CD14-positive monocyte (primary cell): ENCODE measurements at regions not wholly inside any gene's neighbourhood (a gene's known extent, or its start where the extent isn't known, plus 50 kb on each side); places are given as distances from the start of the nearest gene placed in this dataset.

Experiments
- DNase-seq, 3 donors: peaks; one replicate each; pipeline ENCODE4 v3.0.0-alpha.2; 2011 to 2022
- H2AFZ ChIP-seq: 2 replicates; pipeline ENCODE4 v1.6.0; 2012; ENCODE audit warnings: mild to moderate bottlenecking, low read depth, low read length, inconsistent platforms; ENCODE audit not compliant: insufficient read depth, poor library complexity, severe bottlenecking
- H3K27ac ChIP-seq, 2 donors: 1 replicate in 1 of 2; 2 replicates in 1 of 2; pipeline ENCODE4 v1.5.1; 2012 to 2013; ENCODE audit warnings: low read length in 2 of 2, control low read depth in 1 of 2, inconsistent platforms in 1 of 2, low read depth in 1 of 2, mild to moderate bottlenecking in 1 of 2
- H3K27me3 ChIP-seq, 2 donors: one replicate each; pipeline versions ENCODE4 v1.6.0 to v1.6.1; 2011 to 2013; ENCODE audit warnings: low read length in 2 of 2; ENCODE audit not compliant: control insufficient read depth in 2 of 2, insufficient read depth in 2 of 2
- H3K36me3 ChIP-seq, 2 donors: replicated peaks in 1 of 2; 1 replicate in 1 of 2; 2 replicates in 1 of 2; pipeline versions ENCODE4 v1.5.1 to v1.6.1; 2012 to 2013; ENCODE audit warnings: low read length in 2 of 2, control low read depth in 1 of 2, inconsistent platforms in 1 of 2, mild to moderate bottlenecking in 1 of 2; ENCODE audit not compliant: insufficient read depth in 2 of 2, control insufficient read depth in 1 of 2
- H3K4me1 ChIP-seq, 2 donors: 1 replicate in 1 of 2; 2 replicates in 1 of 2; pipeline versions ENCODE4 v1.5.1 to v1.6.1; 2012 to 2013; ENCODE audit warnings: low read length in 2 of 2, control low read depth in 1 of 2, inconsistent platforms in 1 of 2, mild to moderate bottlenecking in 1 of 2, moderate library complexity in 1 of 2; ENCODE audit not compliant: insufficient read depth in 2 of 2, control insufficient read depth in 1 of 2
- H3K4me2 ChIP-seq: replicated peaks from 2 replicates; pipeline ENCODE3; 2012; ENCODE audit warnings: low read length, moderate library complexity, mild to moderate bottlenecking; ENCODE audit not compliant: poor library complexity, severe bottlenecking; ENCODE audit errors: extremely low read depth
- H3K4me3 ChIP-seq, 3 experiments: fragments of 200-600 bp in 1 of 3; sonication (generic) in 1 of 3; replicated peaks in 1 of 3; 1 replicate in 2 of 3; 2 replicates in 1 of 3; pipeline ENCODE4 v1.5.1; 2011 to 2013; ENCODE audit warnings: low read length in 3 of 3, mild to moderate bottlenecking in 3 of 3, control low read depth in 2 of 3, low read depth in 2 of 3, inconsistent platforms in 1 of 3, moderate library complexity in 1 of 3
- H3K79me2 ChIP-seq: 2 replicates; pipeline ENCODE4 v1.6.0; 2012; ENCODE audit warnings: mild to moderate bottlenecking, control low read depth, inconsistent platforms, low read length, moderate library complexity; ENCODE audit not compliant: insufficient read depth
- H3K9ac ChIP-seq: 2 replicates; pipeline ENCODE4 v1.6.0; 2017; ENCODE audit warnings: low read length, mild to moderate bottlenecking; ENCODE audit not compliant: insufficient read depth, poor library complexity, severe bottlenecking
- H3K9me3 ChIP-seq, 2 donors: replicated peaks in 1 of 2; 1 replicate in 1 of 2; 2 replicates in 1 of 2; pipeline versions ENCODE4 v1.5.1 to v1.6.1; 2012 to 2013; ENCODE audit warnings: low read length in 2 of 2, control low read depth in 1 of 2; ENCODE audit not compliant: control insufficient read depth in 1 of 2, insufficient read depth in 1 of 2
- H4K20me1 ChIP-seq: 2 replicates; pipeline ENCODE4 v1.6.0; 2012; ENCODE audit warnings: mild to moderate bottlenecking, low read length, control low read depth, moderate library complexity; ENCODE audit not compliant: insufficient read depth
- H3K27ac Mint-ChIP-seq, 7 donors: one replicate each; pipeline ENCODE4 v1.8.0; 2020; ENCODE audit warnings: mild to moderate bottlenecking in 7 of 7, mixed read lengths in 7 of 7, moderate library complexity in 6 of 7, inconsistent platforms in 2 of 7
- H3K27me3 Mint-ChIP-seq, 3 donors: one replicate each; pipeline ENCODE4 v1.8.0; 2021 to 2022; ENCODE audit warnings: low read depth in 3 of 3, mild to moderate bottlenecking in 3 of 3, mixed read lengths in 3 of 3, moderate library complexity in 3 of 3, inconsistent platforms in 1 of 3
- H3K36me3 Mint-ChIP-seq, 2 donors: one replicate each; pipeline ENCODE4 v1.8.0; 2020; ENCODE audit warnings: mixed read lengths in 2 of 2, inconsistent platforms in 1 of 2, mild to moderate bottlenecking in 1 of 2
- H3K4me1 Mint-ChIP-seq: one replicate; pipeline ENCODE4 v1.8.0; 2020; ENCODE audit warnings: mild to moderate bottlenecking, mixed read lengths
- H3K4me3 Mint-ChIP-seq, 2 donors: one replicate each; pipeline ENCODE4 v1.8.0; 2020; ENCODE audit warnings: mild to moderate bottlenecking in 2 of 2, mixed read lengths in 2 of 2, moderate library complexity in 1 of 2
- H3K9me3 Mint-ChIP-seq, 7 donors: one replicate each; pipeline ENCODE4 v1.8.0; 2020 to 2022; ENCODE audit warnings: mixed read lengths in 7 of 7, mild to moderate bottlenecking in 6 of 7, moderate library complexity in 6 of 7, inconsistent platforms in 2 of 7
- CTCF ChIP-seq: fragments of 200-600 bp; IDR thresholded peaks from one replicate; pipeline ENCODE4 v1.8.0; 2022; ENCODE audit warnings: antibody characterized with exemption, mild to moderate bottlenecking
- WGBS: methylation state at CpG from one replicate; pipeline ENCODE4 v1.1.5; 2013; ENCODE audit warnings: missing lambda C conversion rate; ENCODE audit not compliant: insufficient coverage; 5-methylcytosine and 5-hydroxymethylcytosine counted together
- intact Hi-C, 2 donors: fragments of 100-400 bp; cut with micrococcal nuclease; formaldehyde crosslinking; loops; one replicate each; pipeline versions ENCODE4 v1.15.0 to v1.15.1; 2023

- no peak for DNase-seq
- no peak for TF ChIP-seq CTCF
- Histone ChIP-seq H3K9ac (no peak overlapping the region), H2AFZ (no peak overlapping the region), H4K20me1 (no peaks in the 10 kb centered on the region), H3K27ac (no peak overlapping the region), H3K4me1 (no peaks in the 10 kb centered on the region), H3K36me3 (no peaks in the 10 kb centered on the region), H3K4me3 (no peak overlapping the region), H3K79me2 (no peaks in the 10 kb centered on the region), H3K27me3 (no peaks in the 10 kb centered on the region), H3K4me2 (no peak overlapping the region), H3K9me3 (peaks cover 0 to 4% of the 10 kb centered on the region in 2 donors)
- no peak overlapping the region for H3K4me3 Mint-ChIP-seq
- H3K9me3 Mint-ChIP-seq = peaks cover 0 to 10% (median under 1%) of the 10 kb centered on the region in 7 donors
- peaks cover under 1 to 3% (median 2%) of the 10 kb centered on the region in 3 donors for H3K27me3 Mint-ChIP-seq
- H3K27ac Mint-ChIP-seq = no peak overlapping the region
- intact Hi-C loops = no loop called here
- H3K4me1 Mint-ChIP-seq = no peaks in the 10 kb centered on the region
- no peaks in the 10 kb centered on the region for H3K36me3 Mint-ChIP-seq
- WGBS = 100% methylated on average over 1 of the region's 3 CpGs
These were observed 225.9 kb upstream of the XYLT1 start for GRCh38 chr16:17696616-17697015.

- no peak for TF ChIP-seq CTCF
- no peak for DNase-seq
- Mint-ChIP-seq H3K27me3 (peaks cover 0 to 3% (median 2%) of the 10 kb centered on the region in 3 donors), H3K4me3 (no peak overlapping the region), H3K36me3 (no peaks in the 10 kb centered on the region), H3K9me3 (peaks cover 0 to 4% (median 0%) of the 10 kb centered on the region in 7 donors), H3K27ac (no peak overlapping the region), H3K4me1 (no peaks in the 10 kb centered on the region)
- Histone ChIP-seq H3K9ac (no peak overlapping the region), H3K27ac (no peak overlapping the region), H4K20me1 (no peaks in the 10 kb centered on the region), H2AFZ (no peak overlapping the region), H3K27me3 (no peaks in the 10 kb centered on the region), H3K4me1 (no peaks in the 10 kb centered on the region), H3K4me2 (no peak overlapping the region), H3K9me3 (peaks cover 0 to 2% of the 10 kb centered on the region in 2 donors), H3K79me2 (no peaks in the 10 kb centered on the region), H3K4me3 (no peak overlapping the region), H3K36me3 (no peaks in the 10 kb centered on the region)
- intact Hi-C loops = no loop called here
- WGBS = 100% methylated on average over 1 of the region's 4 CpGs
These were observed 221.7 kb upstream of the XYLT1 start for GRCh38 chr16:17692484-17692883.
